SK-N-SH (cell line): ENCODE measurements at regions not wholly inside any gene's neighbourhood (a gene's known extent, or its start where the extent isn't known, plus 50 kb on each side); places are given as distances from the start of the nearest gene placed in this dataset.

ENCODE experiments used
- JUND ChIP-seq: IDR thresholded peaks from 2 replicates; pipeline ENCODE4 v1.4.0; 2012
- NFIC ChIP-seq: IDR thresholded peaks from 2 replicates; pipeline ENCODE4 v1.4.0; 2012; ENCODE audit warnings: borderline replicate concordance
- POLR2AphosphoS5 ChIP-seq: IDR thresholded peaks from 2 replicates; pipeline ENCODE4 v1.6.1; 2012; ENCODE audit warnings: low read depth, low read length
- RCOR1 ChIP-seq: fragments of 150-350 bp; IDR thresholded peaks from 2 replicates; pipeline ENCODE4 v1.6.1; 2017; ENCODE audit warnings: antibody characterized with exemption, low read length
- TCF12 ChIP-seq: IDR thresholded peaks from 2 replicates; pipeline ENCODE4 v1.4.0; 2012
- USF1 ChIP-seq: IDR thresholded peaks from 2 replicates; pipeline ENCODE4 v1.4.0; 2012; ENCODE audit warnings: low read depth, borderline replicate concordance
- USF2 ChIP-seq: fragments of 150-350 bp; IDR thresholded peaks from 2 replicates; pipeline ENCODE4 v1.6.1; 2017; ENCODE audit warnings: antibody characterized with exemption, low read length, low read depth, borderline replicate concordance
- TF ChIP-seq, protein P1 (sequence below): fragments of 200-600 bp; sonication (generic); IDR thresholded peaks from 2 replicates; pipeline ENCODE4 v1.6.1; 2017; ENCODE audit warnings: antibody characterized with exemption, mild to moderate bottlenecking, moderate library complexity

DNA sequence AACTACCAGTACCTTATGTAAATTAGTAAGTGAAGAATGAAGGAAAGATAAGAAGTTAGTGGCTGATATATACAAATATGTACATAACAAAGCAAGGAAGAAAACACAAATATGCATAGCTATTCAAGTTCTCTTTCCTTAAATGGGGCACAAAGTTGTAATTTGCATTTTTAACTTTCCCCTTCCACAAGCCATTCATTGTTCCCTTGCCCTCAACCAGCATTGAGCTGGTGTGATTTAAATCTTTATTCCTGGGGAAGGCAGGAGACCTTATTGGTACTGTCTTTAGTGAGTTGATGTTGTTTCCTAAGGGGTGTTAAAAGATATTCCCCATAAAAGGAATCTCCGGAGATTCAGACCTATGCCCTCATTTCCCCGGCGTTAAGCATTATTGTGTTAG, 735.3 kb downstream of the PCDH18 start:
- TF ChIP-seq TCF12 (no peak), POLR2AphosphoS5 (no peak), USF1 (no peak), RCOR1 (no peak), USF2 (no peak), NFIC (no peak), JUND (no peak)
- TF ChIP-seq, protein P1, sequence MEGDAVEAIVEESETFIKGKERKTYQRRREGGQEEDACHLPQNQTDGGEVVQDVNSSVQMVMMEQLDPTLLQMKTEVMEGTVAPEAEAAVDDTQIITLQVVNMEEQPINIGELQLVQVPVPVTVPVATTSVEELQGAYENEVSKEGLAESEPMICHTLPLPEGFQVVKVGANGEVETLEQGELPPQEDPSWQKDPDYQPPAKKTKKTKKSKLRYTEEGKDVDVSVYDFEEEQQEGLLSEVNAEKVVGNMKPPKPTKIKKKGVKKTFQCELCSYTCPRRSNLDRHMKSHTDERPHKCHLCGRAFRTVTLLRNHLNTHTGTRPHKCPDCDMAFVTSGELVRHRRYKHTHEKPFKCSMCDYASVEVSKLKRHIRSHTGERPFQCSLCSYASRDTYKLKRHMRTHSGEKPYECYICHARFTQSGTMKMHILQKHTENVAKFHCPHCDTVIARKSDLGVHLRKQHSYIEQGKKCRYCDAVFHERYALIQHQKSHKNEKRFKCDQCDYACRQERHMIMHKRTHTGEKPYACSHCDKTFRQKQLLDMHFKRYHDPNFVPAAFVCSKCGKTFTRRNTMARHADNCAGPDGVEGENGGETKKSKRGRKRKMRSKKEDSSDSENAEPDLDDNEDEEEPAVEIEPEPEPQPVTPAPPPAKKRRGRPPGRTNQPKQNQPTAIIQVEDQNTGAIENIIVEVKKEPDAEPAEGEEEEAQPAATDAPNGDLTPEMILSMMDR: no peak
